HCT116 (cell line): ENCODE measurements at regions not wholly inside any gene's neighbourhood (a gene's known extent, or its start where the extent isn't known, plus 50 kb on each side); places are given as distances from the start of the nearest gene placed in this dataset.

ENCODE experiments used
- ATF3 ChIP-seq: IDR thresholded peaks from 2 replicates; pipeline ENCODE4 v1.6.1; 2012
- CEBPB ChIP-seq: IDR thresholded peaks from 2 replicates; pipeline ENCODE4 v1.6.1; 2012; ENCODE audit warnings: low read depth
- CTCF ChIP-seq, 3 experiments: fragments of 200-600 bp in 1 of 3; sonication (generic) in 1 of 3; IDR thresholded peaks in 2 of 3; conservative IDR thresholded peaks in 1 of 3; 2 replicates each; pipeline ENCODE4 v1.5.1; 2012 to 2017; ENCODE audit warnings: low read depth in 2 of 3, low read length in 2 of 3, antibody characterized with exemption in 1 of 3, borderline replicate concordance in 1 of 3, control low read depth in 1 of 3, mild to moderate bottlenecking in 1 of 3, mixed read lengths in 1 of 3, mixed run types in 1 of 3, moderate library complexity in 1 of 3; ENCODE audit not compliant: insufficient read depth in 1 of 3
- EZH2 ChIP-seq: fragments of 200-600 bp; sonication (generic); IDR thresholded peaks from 2 replicates; pipeline ENCODE4 v1.6.1; 2017; ENCODE audit warnings: antibody characterized with exemption, mixed run types
- POLR2A ChIP-seq: IDR thresholded peaks from 2 replicates; pipeline ENCODE4 v1.7.0; 2011; ENCODE audit warnings: borderline replicate concordance; ENCODE audit not compliant: insufficient read depth, insufficient read length; ENCODE audit errors: extremely low read depth
- POLR2AphosphoS5 ChIP-seq: IDR thresholded peaks from 2 replicates; pipeline ENCODE4 v1.6.1; 2011; ENCODE audit warnings: mild to moderate bottlenecking, low read depth, low read length, moderate library complexity
- RAD21 ChIP-seq: IDR thresholded peaks from 2 replicates; pipeline ENCODE4 v1.6.1; 2012; ENCODE audit warnings: low read depth, mild to moderate bottlenecking
- SP1 ChIP-seq: IDR thresholded peaks from 2 replicates; pipeline ENCODE4 v1.6.1; 2012; ENCODE audit warnings: low read depth
- TF ChIP-seq, protein P1 (sequence below): IDR thresholded peaks from 2 replicates; pipeline ENCODE4 v1.6.1; 2012; ENCODE audit warnings: low read depth

- TF ChIP-seq EZH2: no peak
- no peak for TF ChIP-seq POLR2A
- TF ChIP-seq, protein P1, sequence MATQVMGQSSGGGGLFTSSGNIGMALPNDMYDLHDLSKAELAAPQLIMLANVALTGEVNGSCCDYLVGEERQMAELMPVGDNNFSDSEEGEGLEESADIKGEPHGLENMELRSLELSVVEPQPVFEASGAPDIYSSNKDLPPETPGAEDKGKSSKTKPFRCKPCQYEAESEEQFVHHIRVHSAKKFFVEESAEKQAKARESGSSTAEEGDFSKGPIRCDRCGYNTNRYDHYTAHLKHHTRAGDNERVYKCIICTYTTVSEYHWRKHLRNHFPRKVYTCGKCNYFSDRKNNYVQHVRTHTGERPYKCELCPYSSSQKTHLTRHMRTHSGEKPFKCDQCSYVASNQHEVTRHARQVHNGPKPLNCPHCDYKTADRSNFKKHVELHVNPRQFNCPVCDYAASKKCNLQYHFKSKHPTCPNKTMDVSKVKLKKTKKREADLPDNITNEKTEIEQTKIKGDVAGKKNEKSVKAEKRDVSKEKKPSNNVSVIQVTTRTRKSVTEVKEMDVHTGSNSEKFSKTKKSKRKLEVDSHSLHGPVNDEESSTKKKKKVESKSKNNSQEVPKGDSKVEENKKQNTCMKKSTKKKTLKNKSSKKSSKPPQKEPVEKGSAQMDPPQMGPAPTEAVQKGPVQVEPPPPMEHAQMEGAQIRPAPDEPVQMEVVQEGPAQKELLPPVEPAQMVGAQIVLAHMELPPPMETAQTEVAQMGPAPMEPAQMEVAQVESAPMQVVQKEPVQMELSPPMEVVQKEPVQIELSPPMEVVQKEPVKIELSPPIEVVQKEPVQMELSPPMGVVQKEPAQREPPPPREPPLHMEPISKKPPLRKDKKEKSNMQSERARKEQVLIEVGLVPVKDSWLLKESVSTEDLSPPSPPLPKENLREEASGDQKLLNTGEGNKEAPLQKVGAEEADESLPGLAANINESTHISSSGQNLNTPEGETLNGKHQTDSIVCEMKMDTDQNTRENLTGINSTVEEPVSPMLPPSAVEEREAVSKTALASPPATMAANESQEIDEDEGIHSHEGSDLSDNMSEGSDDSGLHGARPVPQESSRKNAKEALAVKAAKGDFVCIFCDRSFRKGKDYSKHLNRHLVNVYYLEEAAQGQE: no peak
- no peak for TF ChIP-seq CTCF (IDR thresholded peaks at IDR 0.05 in 2 of 3, conservative IDR thresholded peaks at IDR 0.05 in 1 of 3; ENCODE audit: borderline replicate concordance in 1 of 3, insufficient read depth in 1 of 3, low read depth in 2 of 3, low read length in 2 of 3)
- TF ChIP-seq POLR2AphosphoS5: no peak
- TF ChIP-seq ATF3: no peak
- no peak for TF ChIP-seq CEBPB
- no peak for TF ChIP-seq RAD21
- no peak for TF ChIP-seq SP1
Measured at GRCh38 chr9:115980054-115980453, 173.5 kb upstream of the PAPPA start.
